IMR-90 (cell line): ENCODE measurements at regions not wholly inside any gene's neighbourhood (a gene's known extent, or its start where the extent isn't known, plus 50 kb on each side); places are given as distances from the start of the nearest gene placed in this dataset.

Source experiments
- ATAC-seq: fragments of 200-7000 bp; cut with Tn5 transposase; 2 replicates; pipeline ENCODE4 v1.9.1; 2020; ENCODE audit warnings: low read depth, mild to moderate bottlenecking, moderate library complexity
- BruUV-seq: library from RNA; stranded (reverse); fragments of 400-500 nt; replicated peaks from 2 replicates; lab custom pipeline; 2021; lab: Mats Ljungman, UMichigan
- CTCF ChIA-PET: fragments of 300-600 bp; formaldehyde crosslinking; extraction: SDS; loops from one replicate; lab custom pipeline; 2021; ENCODE audit warnings: antibody characterized with exemption; lab: Yijun Ruan, JAX
- POLR2A ChIA-PET: fragments of 300-600 bp; sonication (Branson Sonifier 250); formaldehyde crosslinking; loops from one replicate; lab custom pipeline; 2022; ENCODE audit warnings: antibody characterized with exemption; ENCODE audit not compliant: unreplicated experiment; lab: Charles Lee
- DNase-seq: peaks from one replicate; pipeline ENCODE4 v3.0.0; 2013
- H2AFZ ChIP-seq: replicated peaks from 2 replicates; pipeline ENCODE3; 2013; ENCODE audit warnings: low read length, mild to moderate bottlenecking; ENCODE audit not compliant: poor library complexity
- H2AK5ac ChIP-seq: 2 replicates; pipeline ENCODE4 v1.6.1; 2013; ENCODE audit warnings: low read depth, low read length, inconsistent platforms
- H2AK9ac ChIP-seq: replicated peaks from 2 replicates; pipeline ENCODE3; 2013; ENCODE audit warnings: mild to moderate bottlenecking, low read depth, low read length, moderate library complexity; ENCODE audit not compliant: poor library complexity
- H2BK120ac ChIP-seq: 2 replicates; pipeline ENCODE4 v1.6.1; 2013; ENCODE audit warnings: low read depth, low read length, inconsistent platforms
- H2BK15ac ChIP-seq: 3 replicates; pipeline ENCODE4 v1.6.1; 2013; ENCODE audit warnings: low read depth, low read length, inconsistent platforms
- H2BK20ac ChIP-seq: 2 replicates; pipeline ENCODE4 v1.6.1; 2013; ENCODE audit warnings: low read depth, mild to moderate bottlenecking, inconsistent platforms, low read length, moderate library complexity
- H2BK5ac ChIP-seq: 2 replicates; pipeline ENCODE4 v1.6.1; 2013; ENCODE audit warnings: mild to moderate bottlenecking, low read depth, low read length, inconsistent platforms; ENCODE audit not compliant: poor library complexity, severe bottlenecking
- H3K14ac ChIP-seq: replicated peaks from 2 replicates; pipeline ENCODE4 v1.6.1; 2013; ENCODE audit warnings: low read depth, low read length, inconsistent platforms
- H3K18ac ChIP-seq: 2 replicates; pipeline ENCODE4 v1.6.1; 2013; ENCODE audit warnings: low read depth, low read length, control low read depth
- H3K23ac ChIP-seq: 2 replicates; pipeline ENCODE4 v1.6.1; 2013; ENCODE audit warnings: low read depth, low read length, inconsistent platforms
- H3K27ac ChIP-seq: 2 replicates; pipeline ENCODE4 v1.5.1; 2013; ENCODE audit warnings: mild to moderate bottlenecking, control low read depth, low read length; ENCODE audit not compliant: insufficient read depth
- H3K27me3 ChIP-seq: 2 replicates; pipeline ENCODE4 v1.6.1; 2013; ENCODE audit warnings: low read length; ENCODE audit not compliant: control insufficient read depth, insufficient read depth
- H3K36me3 ChIP-seq: 2 replicates; pipeline ENCODE4 v1.6.1; 2013; ENCODE audit warnings: low read length, mixed read lengths; ENCODE audit not compliant: control insufficient read depth, insufficient read depth
- H3K4ac ChIP-seq: 2 replicates; pipeline ENCODE4 v1.6.1; 2013; ENCODE audit warnings: low read depth, low read length, inconsistent platforms
- H3K4me1 ChIP-seq: 2 replicates; pipeline ENCODE4 v1.6.1; 2013; ENCODE audit warnings: low read length, mixed read lengths; ENCODE audit not compliant: control insufficient read depth, insufficient read depth
- H3K4me2 ChIP-seq: 2 replicates; pipeline ENCODE4 v1.6.1; 2013; ENCODE audit warnings: low read depth, mild to moderate bottlenecking, control low read depth, low read length, moderate library complexity
- H3K4me3 ChIP-seq: 2 replicates; pipeline ENCODE4 v1.5.1; 2013; ENCODE audit warnings: low read depth, mild to moderate bottlenecking, control low read depth, low read length, moderate library complexity; ENCODE audit not compliant: insufficient read depth
- H3K56ac ChIP-seq: 2 replicates; pipeline ENCODE4 v1.6.1; 2013; ENCODE audit warnings: low read length, inconsistent platforms; ENCODE audit not compliant: insufficient read depth; ENCODE audit errors: extremely low read depth
- H3K79me1 ChIP-seq, 2 experiments: 2 replicates each; pipeline ENCODE4 v1.6.1; 2013; ENCODE audit warnings: low read length in 2 of 2, inconsistent platforms in 1 of 2, low read depth in 1 of 2
- H3K9ac ChIP-seq: 2 replicates; pipeline ENCODE4 v1.6.1; 2013; ENCODE audit warnings: low read depth, low read length, control low read depth
- H3K9me1 ChIP-seq: 2 replicates; pipeline ENCODE4 v1.6.1; 2013; ENCODE audit warnings: low read length, inconsistent platforms; ENCODE audit not compliant: insufficient read depth
- H3K9me3 ChIP-seq: 2 replicates; pipeline ENCODE4 v1.6.1; 2013; ENCODE audit warnings: low read length; ENCODE audit not compliant: control insufficient read depth, insufficient read depth
- H4K20me1 ChIP-seq: 2 replicates; pipeline ENCODE4 v1.6.1; 2013; ENCODE audit warnings: low read length, inconsistent platforms; ENCODE audit not compliant: insufficient read depth
- H4K5ac ChIP-seq: 2 replicates; pipeline ENCODE4 v1.6.1; 2013; ENCODE audit warnings: mild to moderate bottlenecking, low read depth, low read length, control low read depth
- H4K8ac ChIP-seq, 2 experiments: 2 replicates each; pipeline ENCODE4 v1.6.1; 2013; ENCODE audit warnings: low read depth in 2 of 2, low read length in 2 of 2, control low read depth in 1 of 2, inconsistent platforms in 1 of 2
- H4K91ac ChIP-seq: 2 replicates; pipeline ENCODE4 v1.6.1; 2013; ENCODE audit warnings: low read depth, low read length, inconsistent platforms; ENCODE audit not compliant: insufficient read depth
- BHLHE40 ChIP-seq: fragments of 150-350 bp; IDR thresholded peaks from 2 replicates; pipeline ENCODE4 v1.6.1; 2016; ENCODE audit warnings: mild to moderate bottlenecking, low read depth, low read length
- CHD1 ChIP-seq: IDR thresholded peaks from 2 replicates; pipeline ENCODE4 v1.6.1; 2012; ENCODE audit warnings: low read depth, low read length, improper control_type of control experiment
- CTCF ChIP-seq: conservative IDR thresholded peaks from 2 replicates; pipeline ENCODE4 v1.5.1; 2012; ENCODE audit warnings: mild to moderate bottlenecking, low read depth, low read length, improper control_type of control experiment
- ELK1 ChIP-seq: fragments of 150-350 bp; IDR thresholded peaks from 2 replicates; pipeline ENCODE4 v1.6.1; 2016; ENCODE audit warnings: low read depth, mild to moderate bottlenecking, low read length, moderate library complexity, borderline replicate concordance
- FOS ChIP-seq: fragments of 150-350 bp; IDR thresholded peaks from 2 replicates; pipeline ENCODE4 v1.6.1; 2016; ENCODE audit warnings: low read depth, low read length
- MAZ ChIP-seq: IDR thresholded peaks from 2 replicates; pipeline ENCODE4 v1.6.1; 2012; ENCODE audit warnings: low read depth, mild to moderate bottlenecking, low read length, improper control_type of control experiment, moderate library complexity, borderline replicate concordance
- MXI1 ChIP-seq: IDR thresholded peaks from 2 replicates; pipeline ENCODE4 v1.6.1; 2012; ENCODE audit warnings: low read depth, mild to moderate bottlenecking, low read length, moderate library complexity, borderline replicate concordance
- NFE2L2 ChIP-seq: fragments of 150-350 bp; IDR thresholded peaks from 2 replicates; pipeline ENCODE4 v1.6.1; 2016; ENCODE audit warnings: low read depth, mild to moderate bottlenecking, low read length
- POLR2A ChIP-seq: IDR thresholded peaks from 2 replicates; pipeline ENCODE4 v1.6.1; 2012; ENCODE audit warnings: mild to moderate bottlenecking, low read depth, low read length
- RAD21 ChIP-seq: IDR thresholded peaks from 2 replicates; pipeline ENCODE4 v1.6.1; 2012; ENCODE audit warnings: low read length, improper control_type of control experiment
- WGBS, 2 experiments: methylation state at CpG; one replicate each; pipeline versions ENCODE4 v1.1.5 to v1.1.7; 2013; ENCODE audit warnings: missing lambda C conversion rate in 2 of 2; ENCODE audit not compliant: insufficient read length in 1 of 2; ENCODE audit errors: extremely low coverage in 2 of 2; 5-methylcytosine and 5-hydroxymethylcytosine counted together
- dilution Hi-C: fragments of 300-500 bp; cut with HindIII; formaldehyde crosslinking; loops from one replicate; pipeline ENCODE4 v1.14.3; 2018; ENCODE audit warnings: low sequenced_read_pairs; ENCODE audit not compliant: unreplicated experiment
- in situ Hi-C: fragments of 300-500 bp; cut with MboI; formaldehyde crosslinking; loops from 3 replicates; pipeline ENCODE4 v1.14.3; 2019; ENCODE audit warnings: low sequenced_read_pairs, inconsistent platforms, mixed read lengths
- intact Hi-C: fragments of 100-400 bp; cut with micrococcal nuclease; formaldehyde crosslinking; loops from 2 replicates; pipeline ENCODE4 v1.10.0; 2022

GRCh38 chr6:167588920-167589614 lies 237.6 kb upstream of the AFDN start:
- H2AFZ ChIP-seq = no peak overlapping the region
- H3K27ac ChIP-seq = no peak overlapping the region
- H3K9me3 ChIP-seq = peaks cover 23% of the 10 kb centered on the region
- H3K4ac ChIP-seq = no peak overlapping the region
- no peak overlapping the region for H3K4me3 ChIP-seq
- H4K8ac ChIP-seq = no peak overlapping the region
- CTCF ChIA-PET = no interaction called here
- H2AK9ac ChIP-seq = no peak overlapping the region
- H4K20me1 ChIP-seq = no peaks in the 10 kb centered on the region
- no peak overlapping the region for H2BK5ac ChIP-seq
- no peak for ATAC-seq
- in situ Hi-C loops = no loop called here
- no peaks in the 10 kb centered on the region for H3K27me3 ChIP-seq
- intact Hi-C loops = no loop called here
- H2BK20ac ChIP-seq = no peak overlapping the region
- no peak overlapping the region for H2BK15ac ChIP-seq
- POLR2A ChIA-PET = no interaction called here
- TF ChIP-seq POLR2A (no peak), MAZ (no peak), ELK1 (no peak), FOS (no peak), BHLHE40 (no peak), NFE2L2 (no peak), CHD1 (no peak), RAD21 (no peak), CTCF (no peak), MXI1 (no peak)
- no peaks in the 10 kb centered on the region for H3K4me1 ChIP-seq
- no peak overlapping the region for H3K9ac ChIP-seq
- no peak overlapping the region for H4K91ac ChIP-seq
- H3K23ac ChIP-seq = no peak overlapping the region
- no peaks in the 10 kb centered on the region for H3K79me1 ChIP-seq
- 65% methylated on average over 7 of the region's 18 CpGs; no CpG with 5 or more reads in 1 of the 2 experiments for WGBS, 2 experiments
- BruUV-seq = no TSS peak
- no peak overlapping the region for H3K56ac ChIP-seq
- no peaks in the 10 kb centered on the region for H3K9me1 ChIP-seq
- H3K36me3 ChIP-seq = no peaks in the 10 kb centered on the region
- H3K4me2 ChIP-seq = no peak overlapping the region
- H2AK5ac ChIP-seq = no peak overlapping the region
- H4K5ac ChIP-seq = no peak overlapping the region
- H2BK120ac ChIP-seq = no peak overlapping the region
- dilution Hi-C loops = no loop called here
- no peak overlapping the region for H3K18ac ChIP-seq
- no peak overlapping the region for H3K14ac ChIP-seq
- DNase-seq = no peak
